Astrocyte of the spinal cord (primary cell): ENCODE measurements at regions not wholly inside any gene's neighbourhood (a gene's known extent, or its start where the extent isn't known, plus 50 kb on each side); places are given as distances from the start of the nearest gene placed in this dataset.
A peak's percentile ranks its signal among the peaks of the same experiment; 100 is the strongest.

Source experiments
- DNase-seq: peaks from one replicate; pipeline ENCODE4 v3.0.0; 2011; ENCODE audit warnings: low read depth, low spot score
- H3K4me3 ChIP-seq: 2 replicates; pipeline ENCODE4 v1.5.1; 2011; ENCODE audit warnings: low read depth, mild to moderate bottlenecking, low read length, moderate library complexity
- CTCF ChIP-seq: IDR thresholded peaks from 2 replicates; pipeline ENCODE4 v1.5.1; 2012; ENCODE audit warnings: low read depth, mild to moderate bottlenecking, low read length, inconsistent platforms
- in situ Hi-C: cut with HindIII; loops from 2 replicates; pipeline ENCODE4 v1.10.0; 2017; ENCODE audit warnings: low sequenced_read_pairs

- DNase-seq, result no peak
- H3K4me3 ChIP-seq, result no peak overlapping the region
- in situ Hi-C loops, result no loop called here
- no peak for TF ChIP-seq CTCF
Measured at GRCh38 chr16:51940183-51940582, 606.8 kb downstream of the TOX3 start.

- in situ Hi-C loops, result no loop called here
- no peak overlapping the region for H3K4me3 ChIP-seq
- no peak for TF ChIP-seq CTCF
- DNase-seq, result no peak
Measured at GRCh38 chr16:51939378-51939871, 607.5 kb downstream of the TOX3 start.

DNA sequence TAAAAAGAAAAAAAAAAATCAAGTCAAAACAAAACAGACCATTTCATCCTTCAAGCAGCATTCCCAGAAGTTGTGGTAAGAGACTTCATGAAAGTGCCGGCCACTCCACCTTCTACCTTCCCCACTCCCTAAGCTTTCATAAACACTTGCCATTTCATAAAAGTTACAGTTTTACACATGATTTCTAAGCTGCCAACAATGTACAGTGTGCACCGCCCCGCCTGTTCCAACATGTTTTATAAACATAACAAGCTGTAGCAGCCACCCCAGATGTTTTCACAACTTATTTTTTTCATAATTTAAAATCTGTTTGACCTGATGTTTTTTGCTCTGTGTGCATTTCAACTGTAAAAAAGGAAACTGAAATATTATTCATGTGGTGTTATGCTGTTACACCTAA is 608.1 kb downstream of the TOX3 start:
- H3K4me3 ChIP-seq, result no peak overlapping the region
- no peak for TF ChIP-seq CTCF
- in situ Hi-C loops, result no loop called here
- no peak for DNase-seq

DNA sequence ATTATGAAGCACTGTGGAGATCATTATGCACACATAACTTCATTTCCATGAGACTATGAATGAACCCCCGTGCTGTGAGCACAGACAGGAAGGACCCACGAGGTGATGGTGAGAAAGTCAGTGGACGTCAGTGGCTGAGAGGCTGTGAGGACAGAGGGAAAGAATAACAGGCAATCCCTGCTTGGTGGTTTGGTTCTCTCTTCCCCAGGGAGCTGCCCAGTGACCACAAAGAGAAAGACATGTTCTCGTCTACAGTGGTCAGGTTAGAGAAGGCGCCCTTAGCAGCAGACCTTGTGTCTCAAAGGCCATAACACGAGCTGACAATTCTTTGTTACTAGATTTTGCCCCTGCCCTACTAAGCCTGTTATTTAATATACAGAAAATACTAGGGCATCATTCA is 609.2 kb downstream of the TOX3 start:
- no peak overlapping the region for H3K4me3 ChIP-seq
- no peak for TF ChIP-seq CTCF
- peak; percentile 12 for DNase-seq
- in situ Hi-C loops, result no loop called here

DNA sequence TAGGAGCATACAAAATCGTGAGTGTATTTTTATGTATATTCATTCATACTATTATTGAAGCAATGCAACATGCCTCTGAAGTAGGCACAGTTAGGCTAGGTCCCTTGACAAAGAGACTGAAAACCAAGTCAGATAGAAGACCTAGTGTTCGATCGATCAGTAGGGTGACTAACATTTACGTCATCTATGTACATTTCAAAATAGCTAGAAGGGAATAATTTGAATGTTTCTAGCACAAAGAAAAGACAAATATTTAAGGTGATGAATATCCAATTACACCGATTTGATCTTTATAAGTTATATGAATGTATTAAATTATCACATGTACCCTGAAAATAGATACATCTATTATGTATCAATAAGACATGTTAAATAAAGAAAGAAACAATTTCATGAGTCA is 610.1 kb downstream of the TOX3 start:
- no peak for DNase-seq
- H3K4me3 ChIP-seq, result no peak overlapping the region
- in situ Hi-C loops, result no loop called here
- no peak for TF ChIP-seq CTCF

DNA sequence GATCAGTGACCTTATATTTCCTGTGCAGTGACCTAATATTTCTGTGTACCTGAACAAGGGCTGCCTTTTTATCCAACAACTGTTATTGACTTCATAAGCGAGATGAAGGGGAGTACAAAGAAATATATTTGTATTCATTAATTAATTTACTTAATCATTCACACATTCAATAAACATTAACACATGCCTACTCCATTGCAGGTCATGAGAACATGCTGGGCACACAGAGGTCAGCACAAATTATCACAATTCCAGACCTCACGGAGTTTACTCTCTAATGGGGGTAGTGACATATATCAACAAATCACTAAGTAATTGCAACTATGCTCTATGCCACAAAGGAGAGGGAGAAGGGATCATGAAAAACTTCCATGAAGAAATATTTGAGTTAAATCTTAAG is 614.6 kb downstream of the TOX3 start:
- TF ChIP-seq CTCF, result no peak
- no peak for DNase-seq
- H3K4me3 ChIP-seq, result no peak overlapping the region
- in situ Hi-C loops, result no loop called here

DNA sequence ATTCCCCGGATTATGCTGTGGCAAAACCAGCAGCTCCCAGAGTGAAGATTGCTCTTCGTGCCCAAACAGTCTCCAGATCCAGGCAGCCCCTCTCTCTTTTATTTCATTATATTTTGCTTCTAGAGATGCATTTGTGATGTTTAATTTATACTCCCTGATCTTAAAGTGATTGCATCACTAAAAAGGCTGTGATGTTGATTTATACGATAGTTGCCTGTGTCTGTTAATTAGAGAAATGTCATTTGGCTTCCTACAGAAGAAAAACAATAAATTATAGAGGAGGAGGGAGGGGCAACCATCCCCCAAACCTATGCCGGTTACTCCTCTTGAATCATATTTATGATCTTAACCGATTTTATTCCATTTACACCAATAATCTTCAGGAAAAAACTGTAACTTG is 615.3 kb downstream of the TOX3 start:
- TF ChIP-seq CTCF, result no peak
- no peak overlapping the region for H3K4me3 ChIP-seq
- in situ Hi-C loops, result no loop called here
- DNase-seq, result no peak
